Stomach (tissue), 8 donors: ENCODE measurements at regions not wholly inside any gene's neighbourhood (a gene's known extent, or its start where the extent isn't known, plus 50 kb on each side); places are given as distances from the start of the nearest gene placed in this dataset.

ENCODE experiments used
- DNase-seq, 2 donors: peaks; one replicate each; pipeline versions ENCODE4 v3.0.0 to v3.0.0-alpha.2; 2013 to 2019
- H3K27ac ChIP-seq, 5 donors: fragments of 200-600 bp in 4 of 5; sonication (generic) in 4 of 5; one replicate each; pipeline ENCODE4 v1.5.1; 2013 to 2019; ENCODE audit warnings: mild to moderate bottlenecking in 1 of 5, moderate library complexity in 1 of 5
- H3K27me3 ChIP-seq, 3 donors: fragments of 200-600 bp; sonication (generic); one replicate each; pipeline ENCODE4 v1.5.1; 2017 to 2019; ENCODE audit warnings: mixed run types in 1 of 3
- H3K36me3 ChIP-seq, 4 donors: fragments of 200-600 bp; sonication (generic); 1 replicate in 3 of 4; 2 replicates in 1 of 4; pipeline ENCODE4 v1.5.1; 2016 to 2019
- H3K4me1 ChIP-seq, 4 donors: fragments of 200-600 bp; sonication (generic); one replicate each; pipeline ENCODE4 v1.5.1; 2016 to 2019
- H3K4me3 ChIP-seq, 4 donors: fragments of 200-600 bp; sonication (generic) in 3 of 4; one replicate each; pipeline ENCODE4 v1.5.1; 2016 to 2019; ENCODE audit warnings: mild to moderate bottlenecking in 1 of 4
- H3K9me3 ChIP-seq, 4 donors: fragments of 200-600 bp; sonication (generic); one replicate each; pipeline ENCODE4 v1.5.1; 2016 to 2019
- EP300 ChIP-seq: sonication (generic); formaldehyde crosslinking; IDR thresholded peaks from one replicate; pipeline ENCODE4 v1.6.1; 2017; ENCODE audit warnings: antibody characterized with exemption
- POLR2A ChIP-seq, 4 donors: fragments of 450-650 bp; IDR thresholded peaks; one replicate each; pipeline ENCODE4 v1.6.1; 2016; ENCODE audit warnings: antibody characterized with exemption in 4 of 4, control low read depth in 2 of 4, mild to moderate bottlenecking in 1 of 4, moderate library complexity in 1 of 4
- POLR2AphosphoS5 ChIP-seq, 3 donors: sonication (generic); formaldehyde crosslinking; IDR thresholded peaks; one replicate each; pipeline ENCODE4 v1.6.1; 2016; ENCODE audit warnings: antibody characterized with exemption in 3 of 3
- WGBS, 5 donors: extraction: QIAGEN DNeasy Blood & Tissue Kit in 3 of 5; methylation state at CpG; one replicate each; pipeline versions ENCODE4 v1.1.5 to v1.1.7; 2013 to 2018; 5-methylcytosine and 5-hydroxymethylcytosine counted together
- intact Hi-C: fragments of 100-400 bp; cut with DNase I; formaldehyde crosslinking; loops from one replicate; pipeline ENCODE4 v1.15.1; 2023; ENCODE audit warnings: low total_unique reads
- TF ChIP-seq, protein P1 (sequence below), 7 experiments: fragments of 450-650 bp in 4 of 7; fragments of 200-600 bp in 3 of 7; sonication (generic) in 3 of 7; IDR thresholded peaks; one replicate each; pipeline ENCODE4 v1.5.1; 2016 to 2019; ENCODE audit warnings: antibody characterized with exemption in 7 of 7, control low read depth in 2 of 7, mild to moderate bottlenecking in 1 of 7
- donor health status: healthy with polysubstance abuse.
- donor health status: Bipolar disorder and iron deficiency.
- donor health status: healthy.

DNA sequence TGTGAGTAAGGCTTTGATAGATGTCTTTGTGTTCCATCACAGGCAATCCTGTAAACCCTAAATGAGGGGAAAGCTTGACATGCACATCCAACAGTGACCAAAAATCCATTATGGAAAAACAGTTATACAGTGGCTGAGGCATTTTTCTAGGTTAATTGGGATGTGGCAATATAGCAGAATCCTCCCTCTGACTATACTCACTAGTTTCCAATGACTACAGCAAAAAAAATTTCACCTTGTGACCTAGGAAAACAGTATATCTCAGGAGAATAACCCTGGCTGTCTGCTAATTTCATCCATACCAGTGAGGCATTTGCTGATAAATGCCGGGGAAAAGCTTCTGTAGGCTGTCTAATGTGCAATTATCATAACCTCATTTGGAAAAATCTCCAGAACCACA, 49.9 kb upstream of the SNCAIP start:
- WGBS, 5 donors: 62 to 78% (median 71%) methylated on average over 1 of the region's 1 CpG
- no peak for TF ChIP-seq POLR2AphosphoS5 (IDR thresholded peaks at IDR 0.05)
- TF ChIP-seq EP300: no peak
- no peak for TF ChIP-seq POLR2A (IDR thresholded peaks at IDR 0.05)
- TF ChIP-seq, protein P1, sequence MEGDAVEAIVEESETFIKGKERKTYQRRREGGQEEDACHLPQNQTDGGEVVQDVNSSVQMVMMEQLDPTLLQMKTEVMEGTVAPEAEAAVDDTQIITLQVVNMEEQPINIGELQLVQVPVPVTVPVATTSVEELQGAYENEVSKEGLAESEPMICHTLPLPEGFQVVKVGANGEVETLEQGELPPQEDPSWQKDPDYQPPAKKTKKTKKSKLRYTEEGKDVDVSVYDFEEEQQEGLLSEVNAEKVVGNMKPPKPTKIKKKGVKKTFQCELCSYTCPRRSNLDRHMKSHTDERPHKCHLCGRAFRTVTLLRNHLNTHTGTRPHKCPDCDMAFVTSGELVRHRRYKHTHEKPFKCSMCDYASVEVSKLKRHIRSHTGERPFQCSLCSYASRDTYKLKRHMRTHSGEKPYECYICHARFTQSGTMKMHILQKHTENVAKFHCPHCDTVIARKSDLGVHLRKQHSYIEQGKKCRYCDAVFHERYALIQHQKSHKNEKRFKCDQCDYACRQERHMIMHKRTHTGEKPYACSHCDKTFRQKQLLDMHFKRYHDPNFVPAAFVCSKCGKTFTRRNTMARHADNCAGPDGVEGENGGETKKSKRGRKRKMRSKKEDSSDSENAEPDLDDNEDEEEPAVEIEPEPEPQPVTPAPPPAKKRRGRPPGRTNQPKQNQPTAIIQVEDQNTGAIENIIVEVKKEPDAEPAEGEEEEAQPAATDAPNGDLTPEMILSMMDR (IDR thresholded peaks at IDR 0.05): no peak
- peaks cover 0 to 11% (median 6%) of the 10 kb centered on the region in 4 donors for H3K9me3 ChIP-seq

More for the DNA sequence above, 49.9 kb upstream of the SNCAIP start:
- intact Hi-C loops: no loop called here
- Histone ChIP-seq H3K4me1 (no peaks in the 10 kb centered on the region), H3K27me3 (no peaks in the 10 kb centered on the region), H3K4me3 (no peak overlapping the region), H3K27ac (no peak overlapping the region), H3K36me3 (no peaks in the 10 kb centered on the region)
- no peak for DNase-seq
